ENCODE measurements at regions not wholly inside any gene's neighbourhood (a gene's known extent, or its start where the extent isn't known, plus 50 kb on each side); places are given as distances from the start of the nearest gene placed in this dataset.

DNA sequence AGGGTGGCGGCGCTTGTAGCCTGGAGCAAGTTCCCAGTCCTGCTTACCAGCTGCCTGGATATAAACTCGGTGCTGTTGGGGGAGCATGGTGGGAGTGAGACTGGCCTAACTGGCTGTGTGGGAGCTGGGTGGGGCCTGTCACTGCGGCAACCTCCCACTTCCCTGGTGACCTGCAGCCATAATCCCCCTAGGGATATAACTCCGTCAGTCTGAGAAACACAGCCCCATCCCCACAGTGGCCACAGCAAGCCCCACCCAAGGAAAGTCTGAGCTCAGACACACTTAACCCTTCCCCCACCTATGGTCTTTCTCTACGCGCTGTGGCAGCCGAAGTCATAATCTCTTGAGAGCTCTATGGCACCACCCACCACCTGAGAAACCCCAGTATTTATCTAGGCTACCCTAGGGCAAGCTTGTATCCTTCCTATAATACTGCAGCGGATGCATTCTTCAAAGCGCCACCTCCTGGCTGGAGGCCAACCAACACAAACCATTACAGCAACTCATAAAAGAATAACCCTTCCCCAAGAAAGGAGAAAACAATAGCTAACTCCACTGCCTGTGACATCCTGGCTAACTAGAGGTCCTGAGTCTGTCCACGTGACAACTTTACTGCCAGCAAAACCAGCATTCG, 57.4 kb downstream of the ZNF648 start:
- TF ChIP-seq, protein P1, sequence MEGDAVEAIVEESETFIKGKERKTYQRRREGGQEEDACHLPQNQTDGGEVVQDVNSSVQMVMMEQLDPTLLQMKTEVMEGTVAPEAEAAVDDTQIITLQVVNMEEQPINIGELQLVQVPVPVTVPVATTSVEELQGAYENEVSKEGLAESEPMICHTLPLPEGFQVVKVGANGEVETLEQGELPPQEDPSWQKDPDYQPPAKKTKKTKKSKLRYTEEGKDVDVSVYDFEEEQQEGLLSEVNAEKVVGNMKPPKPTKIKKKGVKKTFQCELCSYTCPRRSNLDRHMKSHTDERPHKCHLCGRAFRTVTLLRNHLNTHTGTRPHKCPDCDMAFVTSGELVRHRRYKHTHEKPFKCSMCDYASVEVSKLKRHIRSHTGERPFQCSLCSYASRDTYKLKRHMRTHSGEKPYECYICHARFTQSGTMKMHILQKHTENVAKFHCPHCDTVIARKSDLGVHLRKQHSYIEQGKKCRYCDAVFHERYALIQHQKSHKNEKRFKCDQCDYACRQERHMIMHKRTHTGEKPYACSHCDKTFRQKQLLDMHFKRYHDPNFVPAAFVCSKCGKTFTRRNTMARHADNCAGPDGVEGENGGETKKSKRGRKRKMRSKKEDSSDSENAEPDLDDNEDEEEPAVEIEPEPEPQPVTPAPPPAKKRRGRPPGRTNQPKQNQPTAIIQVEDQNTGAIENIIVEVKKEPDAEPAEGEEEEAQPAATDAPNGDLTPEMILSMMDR (IDR thresholded peaks at IDR 0.05), result peak; percentile 37; the same call in 1 of the 2 replicates
- TF ChIP-seq ZFX (IDR thresholded peaks at IDR 0.05; ENCODE audit: borderline replicate concordance), result no peak

All from 22Rv1 (cell line).